HG02885 (cell line): ENCODE measurements at regions not wholly inside any gene's neighbourhood (a gene's known extent, or its start where the extent isn't known, plus 50 kb on each side); places are given as distances from the start of the nearest gene placed in this dataset.

ENCODE experiments used
- ATAC-seq: cut with Tn5 transposase; IDR thresholded peaks from one replicate; pipeline ENCODE4 v1.9.1; 2021; ENCODE audit warnings: mild to moderate bottlenecking; ENCODE audit not compliant: unreplicated experiment, poor library complexity

- ATAC-seq, result no peak
These were observed 468.0 kb upstream of the RBFOX1 start for GRCh38 chr16:6864671-6865070.

GRCh38 chr16:6864244-6864643 lies 468.4 kb upstream of the RBFOX1 start:
- no peak for ATAC-seq

- no peak for ATAC-seq
These were observed 469.5 kb upstream of the RBFOX1 start for GRCh38 chr16:6863135-6863534.

GRCh38 chr16:6861815-6862477 lies 470.7 kb upstream of the RBFOX1 start:
- no peak for ATAC-seq

- ATAC-seq, result no peak
These were observed 471.4 kb upstream of the RBFOX1 start for GRCh38 chr16:6861135-6861814.

- no peak for ATAC-seq
These were observed 475.1 kb upstream of the RBFOX1 start for GRCh38 chr16:6857575-6857974.

GRCh38 chr16:6856578-6856977 lies 476.1 kb upstream of the RBFOX1 start:
- ATAC-seq, result no peak

GRCh38 chr16:6853565-6853964 lies 479.1 kb upstream of the RBFOX1 start:
- no peak for ATAC-seq

GRCh38 chr16:6852643-6853225 lies 479.9 kb upstream of the RBFOX1 start:
- ATAC-seq, result no peak

- ATAC-seq, result no peak
These were observed 486.2 kb upstream of the RBFOX1 start for GRCh38 chr16:6846452-6846851.

- no peak for ATAC-seq
These were observed 491.3 kb upstream of the RBFOX1 start for GRCh38 chr16:6841392-6841791.

- no peak for ATAC-seq
These were observed 494.9 kb upstream of the RBFOX1 start for GRCh38 chr16:6837722-6838121.

- no peak for ATAC-seq
These were observed 495.9 kb upstream of the RBFOX1 start for GRCh38 chr16:6836766-6837165.

GRCh38 chr16:6835941-6836340 lies 496.7 kb upstream of the RBFOX1 start:
- ATAC-seq, result no peak

GRCh38 chr16:6835516-6835915 lies 497.1 kb upstream of the RBFOX1 start:
- ATAC-seq, result no peak

- ATAC-seq, result no peak
These were observed 504.0 kb upstream of the RBFOX1 start for GRCh38 chr16:6828690-6829089.

- ATAC-seq, result no peak
These were observed 504.7 kb upstream of the RBFOX1 start for GRCh38 chr16:6827931-6828330.

GRCh38 chr16:6827267-6827666 lies 505.4 kb upstream of the RBFOX1 start:
- ATAC-seq, result no peak

GRCh38 chr16:6822041-6822440 lies 510.6 kb upstream of the RBFOX1 start:
- no peak for ATAC-seq

- ATAC-seq, result no peak
These were observed 528.2 kb upstream of the RBFOX1 start for GRCh38 chr16:6804461-6804860.

- ATAC-seq, result no peak
These were observed 529.5 kb upstream of the RBFOX1 start for GRCh38 chr16:6803176-6803575.

- ATAC-seq, result no peak
These were observed 535.4 kb upstream of the RBFOX1 start for GRCh38 chr16:6797223-6797622.
